K562 (cell line): ENCODE measurements at regions not wholly inside any gene's neighbourhood (a gene's known extent, or its start where the extent isn't known, plus 50 kb on each side); places are given as distances from the start of the nearest gene placed in this dataset.

ENCODE experiments used
- ATAC-seq: fragments of 200-7000 bp; cut with Tn5 transposase; 3 replicates; pipeline ENCODE4 v1.9.1; 2020; ENCODE audit warnings: moderate library complexity
- BruUV-seq: library from RNA; stranded (reverse); fragments of 400-500 nt; replicated peaks from 2 replicates; lab custom pipeline; 2021; lab: Mats Ljungman, UMichigan
- CTCF ChIA-PET: fragments of 300-600 bp; formaldehyde crosslinking; extraction: SDS; loops from one replicate; lab custom pipeline; 2021; ENCODE audit warnings: low intra/inter-chr PET ratio; lab: Yijun Ruan, JAX
- POLR2A ChIA-PET: fragments of 300-600, 350-650 bp; sonication (Branson Sonifier 250); formaldehyde crosslinking; extraction: SDS; loops from one replicate; lab custom pipeline; 2021; ENCODE audit warnings: antibody characterized with exemption, inconsistent platforms; lab: Yijun Ruan, JAX
- DNase-seq, 4 experiments: peaks; one replicate each; pipeline versions ENCODE4 v3.0.0 to v3.0.0-alpha.2; 2011 to 2018; ENCODE audit warnings: low spot score in 3 of 4, mixed read lengths in 3 of 4; ENCODE audit errors: extremely low read depth in 1 of 4
- FAIRE-seq: peaks from 2 replicates; lab custom pipeline; 2011; peaks lifted over from hg19 to GRCh38; lab: Jason Lieb, UNC
- H2AFZ ChIP-seq: 2 replicates; pipeline ENCODE4 v1.6.0; 2011; ENCODE audit warnings: low read depth, low read length, control low read depth, inconsistent platforms
- H3K27ac ChIP-seq: fragments of 200-600 bp; 3 replicates; pipeline ENCODE4 v1.8.0; 2011; ENCODE audit warnings: low read depth, mild to moderate bottlenecking, control low read depth, inconsistent platforms, low read length, moderate library complexity, mixed read lengths; ENCODE audit errors: extremely low read depth
- H3K27me3 ChIP-seq, 2 experiments: fragments of 300-600 bp in 1 of 2; 2 replicates in 1 of 2; 3 replicates in 1 of 2; pipeline versions ENCODE4 v1.6.0 to v1.8.0; 2011; ENCODE audit warnings: inconsistent platforms in 2 of 2, low read length in 2 of 2, mild to moderate bottlenecking in 1 of 2, mixed read lengths in 1 of 2, moderate library complexity in 1 of 2; ENCODE audit not compliant: control insufficient read depth in 2 of 2, insufficient read depth in 2 of 2
- H3K36me3 ChIP-seq: fragments of 300-600 bp; 3 replicates; pipeline ENCODE4 v1.8.0; 2011; ENCODE audit warnings: mild to moderate bottlenecking, low read length, inconsistent platforms; ENCODE audit not compliant: control insufficient read depth, insufficient read depth
- H3K4me1 ChIP-seq, 2 experiments: fragments of 200-600 bp in 1 of 2; replicated peaks in 1 of 2; 2 replicates in 1 of 2; 3 replicates in 1 of 2; pipeline versions ENCODE4 v1.5.1 to v1.8.0; 2011; ENCODE audit warnings: inconsistent platforms in 2 of 2, low read length in 2 of 2, mild to moderate bottlenecking in 1 of 2, mixed read lengths in 1 of 2, moderate library complexity in 1 of 2; ENCODE audit not compliant: control insufficient read depth in 2 of 2, insufficient read depth in 2 of 2
- H3K4me2 ChIP-seq: 2 replicates; pipeline ENCODE4 v1.6.1; 2011; ENCODE audit warnings: low read length, control low read depth, inconsistent platforms, mixed read lengths; ENCODE audit not compliant: insufficient read depth
- H3K4me3 ChIP-seq: fragments of 200-600 bp; sonication (generic), shearing (Covaris generic); 2 replicates; pipeline ENCODE4 v1.5.1; 2016; ENCODE audit warnings: control low read depth, inconsistent platforms
- H3K79me2 ChIP-seq: fragments of 200-600 bp; 3 replicates; pipeline ENCODE4 v1.8.0; 2011; ENCODE audit warnings: low read length, inconsistent platforms; ENCODE audit not compliant: control insufficient read depth, insufficient read depth
- H3K9ac ChIP-seq, 2 experiments: 2 replicates each; pipeline versions ENCODE4 v1.6.0 to v1.6.1; 2011; ENCODE audit warnings: low read depth in 2 of 2, low read length in 2 of 2, control low read depth in 1 of 2, inconsistent platforms in 1 of 2, mild to moderate bottlenecking in 1 of 2, mixed read lengths in 1 of 2; ENCODE audit not compliant: insufficient read depth in 1 of 2
- H3K9me1 ChIP-seq: one replicate; pipeline ENCODE4 v1.6.0; 2011; ENCODE audit warnings: inconsistent platforms, mild to moderate bottlenecking, low read length, moderate library complexity; ENCODE audit not compliant: control insufficient read depth, insufficient read depth
- H3K9me3 ChIP-seq: replicated peaks from 2 replicates; pipeline ENCODE4 v1.5.1; 2011; ENCODE audit warnings: low read depth, low read length, inconsistent platforms; ENCODE audit not compliant: control insufficient read depth, insufficient read depth
- H4K20me1 ChIP-seq: replicated peaks from 2 replicates; pipeline ENCODE4 v1.6.1; 2011; ENCODE audit warnings: low read length, inconsistent platforms, mixed read lengths; ENCODE audit not compliant: control insufficient read depth, insufficient read depth
- CREM ChIP-seq: IDR thresholded peaks from 2 replicates; pipeline ENCODE4 v1.6.1; 2014; ENCODE audit warnings: antibody characterized with exemption, low read depth
- GTF2E2 ChIP-seq: fragments of 200-800 bp; sonication (Bioruptor generic); IDR thresholded peaks from 2 replicates; pipeline ENCODE4 v1.6.1; 2016; ENCODE audit warnings: missing genetic modification characterization, missing compliant biosample characterization
- HEY1 ChIP-seq: fragments of 250-450 bp; sonication (Bioruptor Pico); IDR thresholded peaks from 2 replicates; pipeline ENCODE4 v1.5.0; 2020; ENCODE audit warnings: mild to moderate bottlenecking, moderate library complexity, borderline replicate concordance
- MTA1 ChIP-seq: fragments of 450-650 bp; IDR thresholded peaks from 2 replicates; pipeline ENCODE4 v1.6.1; 2017; ENCODE audit warnings: borderline replicate concordance
- NFIX ChIP-seq: fragments of 250-450 bp; sonication (Bioruptor Pico); IDR thresholded peaks from 2 replicates; pipeline ENCODE4 v1.4.0; 2020; ENCODE audit warnings: low read depth, mild to moderate bottlenecking, moderate library complexity
- TSC22D4 ChIP-seq: fragments of 450-650 bp; IDR thresholded peaks from 2 replicates; pipeline ENCODE4 v1.6.1; 2016; ENCODE audit warnings: missing genetic modification characterization, missing biosample characterization, control low read depth
- in situ Hi-C: fragments of 300-500 bp; cut with MboI; formaldehyde crosslinking; loops from 4 replicates; pipeline ENCODE4 v1.15.0; 2018; ENCODE audit warnings: inconsistent platforms, mixed read lengths
- intact Hi-C: fragments of 100-400 bp; cut with micrococcal nuclease; formaldehyde crosslinking; loops from 2 replicates; pipeline ENCODE4 v1.14.2; 2022
- TF ChIP-seq, protein P1 (sequence below): sonication (generic); formaldehyde crosslinking; IDR thresholded peaks from 2 replicates; pipeline ENCODE4 v1.8.0; 2023; ENCODE audit warnings: mild to moderate bottlenecking, missing genetic modification reagents
- TF ChIP-seq, protein P2 (sequence below): fragments of 450-650 bp; IDR thresholded peaks from 2 replicates; pipeline ENCODE4 v1.6.1; 2017; ENCODE audit warnings: mild to moderate bottlenecking, moderate library complexity

DNA sequence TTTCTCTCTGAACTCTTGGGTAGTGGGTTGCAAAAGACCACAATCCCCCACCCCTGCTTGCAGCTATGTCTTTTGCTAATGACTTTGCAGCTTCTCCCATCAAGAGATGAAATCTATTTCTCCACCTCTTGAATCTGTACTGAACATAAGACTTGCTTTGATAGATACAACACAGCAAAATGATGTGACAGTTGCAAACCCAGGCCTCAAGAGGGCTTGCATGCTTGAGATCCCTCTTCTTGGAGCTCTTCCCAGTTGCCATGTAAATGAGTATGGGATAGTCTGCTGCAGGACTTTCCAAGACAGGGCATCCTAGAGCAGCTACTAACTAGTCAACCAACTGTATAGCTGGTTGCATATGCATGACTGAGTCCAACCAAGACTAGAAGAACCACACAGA lies 783.6 kb downstream of the PDCD6IP start:
- in situ Hi-C loops: no loop called here
- no peaks in the 10 kb centered on the region for H3K27me3 ChIP-seq
- H3K4me3 ChIP-seq: no peak overlapping the region
- no peaks in the 10 kb centered on the region for H3K9me1 ChIP-seq
- H3K27ac ChIP-seq: no peak overlapping the region
- H3K4me1 ChIP-seq: no peaks in the 10 kb centered on the region
- H3K79me2 ChIP-seq: no peaks in the 10 kb centered on the region
- no peak for FAIRE-seq
- no peak for DNase-seq
- no peaks in the 10 kb centered on the region for H4K20me1 ChIP-seq
- no TSS peak for BruUV-seq
- TF ChIP-seq NFIX (CRISPR knock-in tag) (no peak), HEY1 (CRISPR knock-in tag) (no peak), MTA1 (no peak), CREM (no peak), TSC22D4 (no peak), GTF2E2 (tag) (no peak)
- TF ChIP-seq, protein P1, sequence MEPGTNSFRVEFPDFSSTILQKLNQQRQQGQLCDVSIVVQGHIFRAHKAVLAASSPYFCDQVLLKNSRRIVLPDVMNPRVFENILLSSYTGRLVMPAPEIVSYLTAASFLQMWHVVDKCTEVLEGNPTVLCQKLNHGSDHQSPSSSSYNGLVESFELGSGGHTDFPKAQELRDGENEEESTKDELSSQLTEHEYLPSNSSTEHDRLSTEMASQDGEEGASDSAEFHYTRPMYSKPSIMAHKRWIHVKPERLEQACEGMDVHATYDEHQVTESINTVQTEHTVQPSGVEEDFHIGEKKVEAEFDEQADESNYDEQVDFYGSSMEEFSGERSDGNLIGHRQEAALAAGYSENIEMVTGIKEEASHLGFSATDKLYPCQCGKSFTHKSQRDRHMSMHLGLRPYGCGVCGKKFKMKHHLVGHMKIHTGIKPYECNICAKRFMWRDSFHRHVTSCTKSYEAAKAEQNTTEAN: no peak
- TF ChIP-seq, protein P2, sequence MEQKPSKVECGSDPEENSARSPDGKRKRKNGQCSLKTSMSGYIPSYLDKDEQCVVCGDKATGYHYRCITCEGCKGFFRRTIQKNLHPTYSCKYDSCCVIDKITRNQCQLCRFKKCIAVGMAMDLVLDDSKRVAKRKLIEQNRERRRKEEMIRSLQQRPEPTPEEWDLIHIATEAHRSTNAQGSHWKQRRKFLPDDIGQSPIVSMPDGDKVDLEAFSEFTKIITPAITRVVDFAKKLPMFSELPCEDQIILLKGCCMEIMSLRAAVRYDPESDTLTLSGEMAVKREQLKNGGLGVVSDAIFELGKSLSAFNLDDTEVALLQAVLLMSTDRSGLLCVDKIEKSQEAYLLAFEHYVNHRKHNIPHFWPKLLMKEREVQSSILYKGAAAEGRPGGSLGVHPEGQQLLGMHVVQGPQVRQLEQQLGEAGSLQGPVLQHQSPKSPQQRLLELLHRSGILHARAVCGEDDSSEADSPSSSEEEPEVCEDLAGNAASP: no peak
- TF ChIP-seq, all 486 proteins: peak for 0
- Histone ChIP-seq H3K36me3 (no peaks in the 10 kb centered on the region), H3K4me2 (no peak overlapping the region), H3K9me3 (no peaks in the 10 kb centered on the region; the same call in none of the 2 replicates), H2AFZ (no peak overlapping the region), H3K9ac (no peak overlapping the region)
- intact Hi-C loops: no loop called here
- ChIA-PET POLR2A (no interaction called here), CTCF (no interaction called here)
- no peak for ATAC-seq
